HG03571 (cell line): ENCODE measurements at regions not wholly inside any gene's neighbourhood (a gene's known extent, or its start where the extent isn't known, plus 50 kb on each side); places are given as distances from the start of the nearest gene placed in this dataset.

Source experiments
- ATAC-seq: cut with Tn5 transposase; IDR thresholded peaks from one replicate; pipeline ENCODE4 v1.9.1; 2021; ENCODE audit not compliant: unreplicated experiment

- no peak for ATAC-seq
These were observed 60.2 kb upstream of the TOP3B start for GRCh38 chr22:22042599-22043295.

DNA sequence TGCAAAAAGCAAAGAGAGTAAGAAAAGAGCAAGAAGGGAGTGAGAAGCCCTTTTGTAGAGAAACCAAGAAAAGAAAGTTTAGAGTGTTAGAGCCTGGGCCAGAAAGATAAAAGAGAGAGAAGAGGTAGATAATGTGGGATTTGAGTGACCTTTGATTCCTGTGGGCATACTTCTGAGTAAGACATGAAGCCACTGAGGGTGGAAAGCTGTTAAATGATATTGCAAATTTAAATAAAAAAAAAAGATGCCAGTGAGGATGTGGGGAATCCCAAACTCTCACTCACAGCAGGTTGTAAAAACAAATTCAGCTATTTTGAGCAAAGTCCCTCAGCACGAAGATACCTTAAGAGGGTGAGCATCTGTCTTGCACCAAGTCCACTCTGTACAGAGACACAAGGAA, 59.4 kb upstream of the TOP3B start:
- ATAC-seq, result no peak

DNA sequence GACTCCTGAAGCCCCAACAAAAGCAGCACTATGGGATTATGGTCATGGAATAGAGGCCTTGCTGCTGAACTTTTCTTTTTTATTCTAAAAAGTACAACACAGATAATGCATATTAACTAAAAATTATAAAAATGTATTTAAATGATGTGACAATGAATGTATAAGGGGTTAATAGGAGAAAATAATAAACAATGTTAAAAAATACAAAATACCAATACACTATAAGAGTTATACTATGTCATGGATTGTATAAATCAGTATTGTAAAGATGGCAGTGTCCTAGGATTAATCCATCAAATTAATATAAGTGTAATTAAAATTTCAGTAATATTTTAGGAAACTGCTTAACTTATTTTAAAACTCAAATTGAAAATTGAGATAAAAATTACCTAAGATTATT, 58.3 kb upstream of the TOP3B start:
- no peak for ATAC-seq

- ATAC-seq, result no peak
These were observed 57.9 kb upstream of the TOP3B start for GRCh38 chr22:22040472-22040871.

GRCh38 chr22:22039286-22040074, 56.9 kb upstream of the TOP3B start:
- no peak for ATAC-seq

DNA sequence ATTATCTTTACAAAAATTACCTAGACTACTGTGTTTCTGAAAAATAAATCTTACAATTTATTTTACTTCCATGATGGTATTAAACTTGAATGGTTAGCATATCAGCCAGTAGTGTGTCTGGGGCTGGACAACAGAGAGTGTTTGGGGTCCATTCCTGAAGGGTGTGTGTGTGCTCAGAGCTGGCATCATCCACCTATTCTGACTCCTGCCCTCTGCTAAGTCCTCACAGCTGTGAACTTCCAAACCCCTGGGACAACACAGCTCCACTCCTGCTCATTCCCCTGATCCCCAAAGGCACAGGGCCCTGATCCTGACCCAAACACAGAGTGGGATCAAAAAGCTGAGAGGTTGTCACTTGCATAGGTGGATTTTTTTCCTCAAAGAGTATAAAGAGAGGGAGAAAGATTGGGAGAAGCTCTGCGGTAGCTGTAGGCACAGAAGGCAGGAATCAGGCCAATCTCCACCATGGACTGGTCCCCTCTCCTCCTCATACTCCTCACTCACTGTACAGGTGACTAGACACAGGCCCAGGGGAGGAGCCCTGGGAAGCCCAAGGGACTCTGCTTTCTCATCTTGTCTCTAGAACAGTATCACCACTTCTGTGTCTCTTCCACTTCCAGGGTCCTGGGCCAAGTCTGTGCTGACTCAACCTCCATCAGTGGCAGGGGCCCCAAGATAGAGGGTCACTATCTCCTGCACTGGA, 55.7 kb upstream of the TOP3B start:
- no peak for ATAC-seq

DNA sequence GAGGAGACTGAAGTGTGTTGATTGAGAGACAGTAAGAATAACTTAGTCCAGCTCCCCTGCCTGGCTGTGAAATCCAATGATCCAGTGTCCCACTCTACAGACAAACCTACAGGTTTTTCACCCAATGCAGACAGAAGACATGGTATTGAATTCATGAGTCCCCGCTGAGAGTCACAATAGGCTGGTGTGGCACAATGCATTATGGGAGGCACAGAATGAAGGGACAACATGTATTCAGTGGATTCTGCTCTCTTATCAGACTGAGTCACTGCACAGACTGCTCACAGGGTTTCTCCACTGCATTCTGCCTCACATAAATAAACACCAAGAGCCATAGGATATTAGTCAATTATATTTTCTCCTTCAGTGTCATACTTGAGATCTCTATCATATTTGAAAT, 55.2 kb upstream of the TOP3B start:
- ATAC-seq, result no peak

GRCh38 chr22:22037229-22037628, 54.6 kb upstream of the TOP3B start:
- no peak for ATAC-seq

DNA sequence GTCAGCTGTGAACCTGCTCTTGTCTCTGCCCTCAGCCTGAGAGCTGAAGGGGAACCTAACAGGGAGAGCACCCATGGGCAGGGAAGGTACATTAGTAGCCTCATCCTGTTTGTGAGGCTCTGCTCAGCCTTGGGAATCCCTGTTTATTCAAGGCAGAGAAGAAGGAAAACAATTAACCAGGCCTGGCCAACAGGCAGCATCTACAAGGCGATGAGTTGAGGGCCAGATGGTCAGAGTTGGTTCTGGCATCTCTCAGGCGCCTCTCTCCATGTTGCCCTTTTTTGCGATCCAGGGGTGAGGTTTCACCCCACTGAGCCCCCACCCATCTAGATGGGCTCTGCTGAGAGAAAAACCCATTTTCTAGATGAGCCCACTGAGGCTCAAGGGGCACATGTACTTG, 54.0 kb upstream of the TOP3B start:
- ATAC-seq, result no peak

GRCh38 chr22:22035771-22036314, 53.3 kb upstream of the TOP3B start:
- no peak for ATAC-seq

DNA sequence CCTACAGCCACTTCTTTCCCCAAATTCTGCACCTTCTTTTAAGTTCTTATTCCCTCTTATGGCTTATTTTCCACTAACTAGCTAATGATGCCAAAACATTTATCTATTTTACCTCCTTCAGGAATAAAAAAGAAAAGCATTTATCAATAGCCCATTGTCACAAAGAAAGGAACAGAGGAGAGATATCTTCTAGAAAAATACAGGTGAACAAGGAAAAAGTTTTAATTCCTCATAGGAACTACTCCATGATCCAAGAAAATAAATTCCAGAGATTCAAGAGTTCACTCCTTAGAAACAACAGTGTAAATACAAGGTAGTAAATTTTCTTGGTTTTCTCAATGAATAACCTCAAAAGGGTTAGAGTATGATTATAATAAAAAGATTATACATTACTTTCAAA, 52.6 kb upstream of the TOP3B start:
- ATAC-seq, result no peak

GRCh38 chr22:22034469-22035132, 52.0 kb upstream of the TOP3B start:
- ATAC-seq, result no peak

DNA sequence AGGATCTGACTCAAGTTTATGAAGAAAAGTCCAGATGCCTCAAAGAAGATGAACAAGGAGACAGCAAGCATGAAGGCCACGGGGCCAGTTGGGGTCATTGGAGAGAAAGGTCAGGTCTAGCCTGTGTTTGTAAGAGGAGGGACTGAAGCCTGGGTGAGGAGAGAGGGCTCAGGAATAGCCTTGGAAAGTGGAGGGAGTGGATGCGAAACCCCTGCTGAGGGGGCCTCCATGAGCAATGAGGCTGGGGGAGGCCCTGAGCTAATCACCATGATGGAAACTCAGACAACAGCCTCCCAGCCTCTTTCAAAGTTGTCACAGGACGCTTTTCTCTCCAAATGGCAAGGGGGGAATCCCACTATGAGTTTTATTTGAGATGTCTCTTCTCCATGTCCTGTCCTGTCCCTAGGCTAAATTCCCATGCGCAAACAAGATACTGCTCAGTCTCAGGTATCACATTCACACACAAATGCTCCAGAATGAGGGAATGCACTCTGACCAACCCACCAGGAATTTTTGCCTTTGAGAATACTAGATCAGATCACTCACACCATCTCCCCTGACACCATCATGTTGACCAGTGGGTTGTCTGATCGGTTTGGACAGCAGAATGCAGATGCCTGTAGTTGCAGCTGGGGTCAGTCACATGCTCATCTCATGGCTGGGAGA, 51.3 kb upstream of the TOP3B start:
- ATAC-seq, result no peak

- no peak for ATAC-seq
These were observed 50.6 kb upstream of the TOP3B start for GRCh38 chr22:22032906-22033802.

GRCh38 chr22:22032099-22032905, 49.7 kb upstream of the TOP3B start:
- no peak for ATAC-seq
